ENCODE measurements at regions not wholly inside any gene's neighbourhood (a gene's known extent, or its start where the extent isn't known, plus 50 kb on each side); places are given as distances from the start of the nearest gene placed in this dataset.

GRCh38 chr13:111895896-111896821, 170.8 kb upstream of the SOX1 start:
- peak; percentile 34 for DNase-seq

GRCh38 chr13:111897178-111897845, 169.6 kb upstream of the SOX1 start:
- DNase-seq = no peak

GRCh38 chr13:111897846-111898215, 169.1 kb upstream of the SOX1 start:
- DNase-seq = no peak

- no peak for DNase-seq
These were observed 167.8 kb upstream of the SOX1 start for GRCh38 chr13:111898956-111899713.

GRCh38 chr13:111899714-111900389, 167.1 kb upstream of the SOX1 start:
- peak; percentile 14 for DNase-seq

- DNase-seq = peak; percentile 69
These were observed 166.4 kb upstream of the SOX1 start for GRCh38 chr13:111900390-111901131.

- DNase-seq = no peak
These were observed 165.6 kb upstream of the SOX1 start for GRCh38 chr13:111901267-111901915.

- no peak for DNase-seq
These were observed 164.2 kb upstream of the SOX1 start for GRCh38 chr13:111902726-111903125.

GRCh38 chr13:111903143-111903542, 163.8 kb upstream of the SOX1 start:
- DNase-seq = no peak

GRCh38 chr13:111904166-111904565, 162.8 kb upstream of the SOX1 start:
- DNase-seq = no peak

GRCh38 chr13:111904701-111905608, 162.0 kb upstream of the SOX1 start:
- no peak for DNase-seq

- DNase-seq = no peak
These were observed 161.4 kb upstream of the SOX1 start for GRCh38 chr13:111905609-111905945.

- DNase-seq = no peak
These were observed 160.6 kb upstream of the SOX1 start for GRCh38 chr13:111906306-111906705.

GRCh38 chr13:111906816-111907215, 160.1 kb upstream of the SOX1 start:
- DNase-seq = no peak

- no peak for DNase-seq
These were observed 159.5 kb upstream of the SOX1 start for GRCh38 chr13:111907341-111907880.

GRCh38 chr13:111908361-111908760, 158.6 kb upstream of the SOX1 start:
- DNase-seq = no peak

GRCh38 chr13:111908981-111909380, 158.0 kb upstream of the SOX1 start:
- no peak for DNase-seq

GRCh38 chr13:111909501-111909900, 157.4 kb upstream of the SOX1 start:
- DNase-seq = no peak

- DNase-seq = no peak
These were observed 156.8 kb upstream of the SOX1 start for GRCh38 chr13:111909971-111910671.
